ENCODE measurements at regions not wholly inside any gene's neighbourhood (a gene's known extent, or its start where the extent isn't known, plus 50 kb on each side); places are given as distances from the start of the nearest gene placed in this dataset.
"Not testable (repeated sequence)": the region's sequence is repeated elsewhere in the genome, so short reads cannot be mapped to it uniquely, and the experiment has no call there.

GRCh38 chr13:87244256-87244890, 426.8 kb upstream of the SLITRK5 start:
- DNase-seq, result no peak

- DNase-seq, result not testable (repeated sequence)
Observed at GRCh38 chr13:87249847-87250246, 421.3 kb upstream of the SLITRK5 start.

GRCh38 chr13:87255394-87255793, 415.8 kb upstream of the SLITRK5 start:
- DNase-seq, result no peak

GRCh38 chr13:87259479-87260083, 411.6 kb upstream of the SLITRK5 start:
- DNase-seq, result no peak

GRCh38 chr13:87274209-87274819, 396.9 kb upstream of the SLITRK5 start:
- DNase-seq, result peak; percentile 79

- no peak for DNase-seq
Observed at GRCh38 chr13:87280139-87280538, 391.0 kb upstream of the SLITRK5 start.

- no peak for DNase-seq
Observed at GRCh38 chr13:87287721-87288120, 383.4 kb upstream of the SLITRK5 start.

GRCh38 chr13:87295636-87296035, 375.5 kb upstream of the SLITRK5 start:
- no peak for DNase-seq

GRCh38 chr13:87302034-87302433, 369.1 kb upstream of the SLITRK5 start:
- no peak for DNase-seq

- DNase-seq, result peak; percentile 19
Observed at GRCh38 chr13:87302931-87303330, 368.2 kb upstream of the SLITRK5 start.

GRCh38 chr13:87311165-87311564, 360.0 kb upstream of the SLITRK5 start:
- DNase-seq, result no peak

- no peak for DNase-seq
Observed at GRCh38 chr13:87314822-87315221, 356.3 kb upstream of the SLITRK5 start.

GRCh38 chr13:87322386-87322785, 348.8 kb upstream of the SLITRK5 start:
- no peak for DNase-seq

- no peak for DNase-seq
Observed at GRCh38 chr13:87324558-87324957, 346.6 kb upstream of the SLITRK5 start.

GRCh38 chr13:87331178-87331577, 340.0 kb upstream of the SLITRK5 start:
- no peak for DNase-seq

- DNase-seq, result no peak
Observed at GRCh38 chr13:87333599-87333998, 337.6 kb upstream of the SLITRK5 start.

- no peak for DNase-seq
Observed at GRCh38 chr13:87334176-87334575, 337.0 kb upstream of the SLITRK5 start.

GRCh38 chr13:87336346-87336889, 334.8 kb upstream of the SLITRK5 start:
- DNase-seq, result not testable (repeated sequence)

GRCh38 chr13:87344176-87344575, 327.0 kb upstream of the SLITRK5 start:
- no peak for DNase-seq

GRCh38 chr13:87355451-87355850, 315.7 kb upstream of the SLITRK5 start:
- no peak for DNase-seq

- DNase-seq, result no peak
Observed at GRCh38 chr13:87356314-87356713, 314.9 kb upstream of the SLITRK5 start.

GRCh38 chr13:87358319-87358718, 312.9 kb upstream of the SLITRK5 start:
- no peak for DNase-seq

GRCh38 chr13:87361216-87361615, 310.0 kb upstream of the SLITRK5 start:
- no peak for DNase-seq

GRCh38 chr13:87368639-87369038, 302.5 kb upstream of the SLITRK5 start:
- no peak for DNase-seq
